Common myeloid progenitor, CD34-positive (primary cell): ENCODE measurements at regions not wholly inside any gene's neighbourhood (a gene's known extent, or its start where the extent isn't known, plus 50 kb on each side); places are given as distances from the start of the nearest gene placed in this dataset.

ENCODE experiments used
- CTCF ChIA-PET: fragments of 350-600 bp; sonication (Branson Sonifier 250); formaldehyde crosslinking; loops from one replicate; lab custom pipeline; 2021; ENCODE audit warnings: antibody characterized with exemption; lab: Charles Lee
- POLR2A ChIA-PET: fragments of 350-600 bp; sonication (Branson Sonifier 250); formaldehyde crosslinking; loops from one replicate; lab custom pipeline; 2021; ENCODE audit warnings: antibody characterized with exemption; lab: Charles Lee
- DNase-seq, 3 donors: peaks; one replicate each; pipeline versions ENCODE4 v3.0.0 to v3.0.0-alpha.2; 2013
- H3K27ac ChIP-seq, 2 experiments: 1 replicate in 1 of 2; 2 replicates in 1 of 2; pipeline ENCODE4 v1.7.0; 2013; ENCODE audit warnings: inconsistent platforms in 2 of 2, low read length in 2 of 2, mild to moderate bottlenecking in 2 of 2, low read depth in 1 of 2, moderate library complexity in 1 of 2; ENCODE audit not compliant: severe bottlenecking in 2 of 2, insufficient read depth in 1 of 2, poor library complexity in 1 of 2
- H3K27me3 ChIP-seq, 5 experiments: replicated peaks in 2 of 5; 1 replicate in 3 of 5; 2 replicates in 2 of 5; pipeline versions ENCODE4 v1.6.1 to v1.7.0; 2013; ENCODE audit warnings: low read length in 4 of 5, mild to moderate bottlenecking in 2 of 5, moderate library complexity in 2 of 5, inconsistent platforms in 1 of 5; ENCODE audit not compliant: insufficient read depth in 5 of 5, control insufficient read depth in 4 of 5
- H3K36me3 ChIP-seq, 4 experiments: 1 replicate in 2 of 4; 2 replicates in 2 of 4; pipeline versions ENCODE4 v1.6.1 to v1.7.0; 2013; ENCODE audit warnings: low read length in 3 of 4, control low read depth in 1 of 4, mild to moderate bottlenecking in 1 of 4; ENCODE audit not compliant: control insufficient read depth in 4 of 4, insufficient read depth in 4 of 4
- H3K4me1 ChIP-seq, 4 experiments: 1 replicate in 3 of 4; 2 replicates in 1 of 4; pipeline versions ENCODE4 v1.6.1 to v1.7.1; 2013; ENCODE audit warnings: low read length in 3 of 4, mild to moderate bottlenecking in 3 of 4, control low read depth in 1 of 4, inconsistent platforms in 1 of 4, moderate library complexity in 1 of 4; ENCODE audit not compliant: control insufficient read depth in 4 of 4, insufficient read depth in 4 of 4; ENCODE audit errors: control extremely low read depth in 1 of 4
- H3K4me3 ChIP-seq, 7 experiments: 1 replicate in 4 of 7; 2 replicates in 3 of 7; pipeline versions ENCODE4 v1.5.1 to v1.7.0; 2013; ENCODE audit warnings: mild to moderate bottlenecking in 7 of 7, low read length in 6 of 7, moderate library complexity in 6 of 7, inconsistent platforms in 2 of 7, low read depth in 2 of 7, control low read depth in 1 of 7; ENCODE audit not compliant: insufficient read depth in 4 of 7, control insufficient read depth in 1 of 7; ENCODE audit errors: extremely low read depth in 1 of 7
- H3K9me3 ChIP-seq, 5 experiments: 1 replicate in 4 of 5; 2 replicates in 1 of 5; pipeline versions ENCODE4 v1.6.1 to v1.7.1; 2013; ENCODE audit warnings: low read length in 4 of 5, mild to moderate bottlenecking in 2 of 5, inconsistent platforms in 1 of 5, low read depth in 1 of 5, moderate library complexity in 1 of 5; ENCODE audit not compliant: control insufficient read depth in 4 of 5, insufficient read depth in 2 of 5; ENCODE audit errors: control extremely low read depth in 1 of 5
- WGBS: methylation state at CpG from one replicate; pipeline ENCODE4 v1.1.5; 2013; ENCODE audit not compliant: insufficient coverage; 5-methylcytosine and 5-hydroxymethylcytosine counted together

DNA sequence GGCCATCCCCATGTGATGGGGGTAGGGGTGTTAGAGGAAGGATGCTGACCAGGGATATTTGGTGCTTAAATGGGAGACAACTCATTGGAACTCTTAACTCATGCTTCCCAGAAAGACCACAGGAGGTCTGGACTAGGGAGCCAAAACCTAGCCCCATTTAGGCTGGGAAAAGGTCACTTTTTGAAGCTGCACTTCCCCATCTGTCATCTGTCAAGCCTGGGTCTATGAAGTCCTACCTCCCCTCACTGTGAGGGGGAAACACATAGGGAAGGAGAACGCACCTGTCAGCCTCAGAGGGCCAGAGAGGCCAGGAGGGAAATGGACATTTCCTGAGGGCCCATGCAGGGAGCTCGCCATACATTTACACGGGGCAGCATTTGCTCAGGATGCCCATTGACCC is 321.0 kb downstream of the BCL11B start:
- POLR2A ChIA-PET = no interaction called here
- DNase-seq = no peak

DNA sequence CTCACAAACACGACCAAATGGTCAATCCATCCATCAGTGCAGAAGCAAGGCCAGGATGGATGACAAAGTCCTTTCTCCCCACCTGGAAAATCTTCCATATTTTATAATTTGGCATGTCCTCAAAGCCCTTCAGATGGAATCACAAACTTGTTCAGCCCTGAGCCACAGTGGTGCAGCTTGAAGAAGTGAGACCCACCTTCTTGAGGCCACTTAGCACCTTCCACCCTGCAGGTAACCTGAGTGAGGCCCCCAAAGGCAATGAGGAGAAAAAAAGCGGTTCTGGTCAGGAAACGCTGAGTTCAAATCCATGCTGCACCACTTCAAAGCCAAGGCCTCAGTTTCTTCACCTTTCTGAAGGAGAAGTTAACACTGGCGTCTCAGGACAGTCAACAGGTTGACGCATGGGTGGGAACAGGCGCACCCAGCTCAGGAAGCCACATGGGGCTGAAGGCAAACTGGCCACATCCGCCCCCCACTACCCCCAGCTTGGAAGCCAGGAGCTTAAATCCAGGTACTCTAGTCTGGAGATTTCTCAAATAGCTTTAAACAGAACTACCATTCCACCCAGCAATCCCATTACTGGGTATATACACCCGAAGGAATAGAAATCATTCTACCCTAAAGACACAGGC is 320.4 kb downstream of the BCL11B start:
- 96% methylated on average over 4 of the region's 8 CpGs for WGBS
- Histone ChIP-seq H3K4me3 (no peak overlapping the region), H3K27ac (no peak overlapping the region), H3K27me3 (peaks cover 0 to 4% (median 0%) of the 10 kb centered on the region in 5 experiments), H3K4me1 (no peaks in the 10 kb centered on the region), H3K9me3 (no peaks in the 10 kb centered on the region), H3K36me3 (no peaks in the 10 kb centered on the region)
- POLR2A ChIA-PET = no interaction called here
- DNase-seq = no peak
- CTCF ChIA-PET = no interaction called here

More for the DNA sequence above, 321.0 kb downstream of the BCL11B start:
- H3K36me3 ChIP-seq = no peaks in the 10 kb centered on the region
- CTCF ChIA-PET = no interaction called here
- H3K4me1 ChIP-seq = no peaks in the 10 kb centered on the region
- peaks cover 0 to 5% (median 0%) of the 10 kb centered on the region in 5 experiments for H3K27me3 ChIP-seq
- no peak overlapping the region for H3K27ac ChIP-seq
- WGBS = 58% methylated on average over 3 of the region's 3 CpGs
- no peak overlapping the region for H3K4me3 ChIP-seq
- no peaks in the 10 kb centered on the region for H3K9me3 ChIP-seq

DNA sequence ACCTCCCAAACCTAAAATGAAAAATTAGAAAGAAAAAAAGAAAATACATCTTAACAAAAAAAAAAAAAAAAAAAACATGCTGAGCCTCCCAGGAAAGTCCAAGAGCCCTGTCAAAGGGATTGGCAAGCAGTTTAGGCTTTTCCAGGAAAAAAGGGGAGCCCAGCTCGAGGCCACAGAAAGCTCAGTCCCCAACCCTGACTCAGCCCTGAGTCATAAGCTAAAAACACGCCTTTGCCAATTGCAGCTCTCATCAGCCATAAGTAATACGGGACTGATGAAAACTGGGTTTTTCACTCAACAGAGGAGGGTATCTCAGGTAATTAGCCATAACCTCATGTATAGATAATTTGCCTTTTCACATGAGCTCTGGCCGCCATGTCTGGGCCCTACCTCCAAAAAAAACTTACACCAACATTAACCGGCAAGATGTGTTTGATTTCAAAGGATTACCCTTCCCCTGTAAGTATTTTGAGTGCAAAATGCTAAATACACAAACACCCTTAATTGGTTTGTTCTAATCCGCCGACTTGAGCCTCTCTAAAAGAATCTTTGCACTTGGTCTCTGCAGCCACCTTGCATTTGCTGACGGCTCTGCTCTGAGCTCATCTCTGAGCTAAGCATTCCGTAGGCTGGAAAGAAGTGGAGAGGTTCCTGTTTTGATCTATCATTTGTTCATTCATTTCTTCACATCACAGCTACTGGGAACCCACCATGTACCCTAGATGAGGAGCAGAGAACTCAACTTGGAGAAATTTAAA is 319.2 kb downstream of the BCL11B start:
- Histone ChIP-seq H3K9me3 (no peaks in the 10 kb centered on the region), H3K36me3 (no peaks in the 10 kb centered on the region), H3K27me3 (peaks cover 0 to 2% (median 0%) of the 10 kb centered on the region in 5 experiments), H3K4me3 (no peak overlapping the region), H3K27ac (no peak overlapping the region), H3K4me1 (no peaks in the 10 kb centered on the region)
- ChIA-PET CTCF (no interaction called here), POLR2A (interaction anchor here (0.6 kb wide), 1 partner anchor 349 kb away, joined by 3 read pairs; no protein-coding TSS in a partner anchor)
- 96% methylated on average over 8 of the region's 9 CpGs for WGBS
- no peak for DNase-seq

DNA sequence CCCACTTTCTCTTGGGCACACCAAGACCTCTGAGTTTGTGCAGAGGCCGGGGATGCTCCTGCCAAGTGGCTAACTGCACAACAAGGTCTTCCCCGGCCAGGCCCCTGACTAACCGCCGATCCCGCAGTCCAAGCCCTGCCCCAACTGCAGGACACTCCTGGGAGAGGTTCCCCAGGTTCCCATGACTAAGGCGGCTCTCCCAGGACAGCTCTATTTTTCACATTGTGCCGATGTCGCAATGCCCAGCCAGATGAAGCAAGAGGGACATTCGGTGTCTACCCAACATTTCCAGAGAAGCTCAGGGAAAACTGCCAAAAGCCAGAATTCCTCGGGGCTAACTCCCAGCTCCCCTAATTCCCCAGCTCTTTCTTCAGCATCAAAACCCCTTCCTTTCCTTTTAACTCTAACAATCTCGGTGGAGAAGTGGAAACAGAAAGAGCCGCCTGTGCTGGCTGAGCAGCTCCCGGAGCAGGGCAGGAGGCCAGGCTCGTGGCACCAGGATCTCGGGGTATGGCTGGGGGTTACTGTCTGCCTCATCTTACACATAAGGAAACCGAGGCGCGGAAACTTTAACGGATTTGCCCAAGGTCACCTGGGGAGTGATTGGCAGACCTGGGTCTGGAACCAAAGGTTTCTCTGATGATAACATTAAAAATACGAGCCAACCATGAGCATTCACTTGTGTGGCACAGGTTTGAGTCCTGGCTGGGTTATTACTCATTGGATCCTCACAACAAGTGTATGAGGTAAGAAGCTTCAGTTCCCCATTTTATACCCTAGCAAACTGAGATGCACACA is 318.2 kb downstream of the BCL11B start:
- CTCF ChIA-PET = no interaction called here
- POLR2A ChIA-PET = interaction anchor here (0.6 kb wide), 1 partner anchor 350 kb away, joined by 3 read pairs; no protein-coding TSS in a partner anchor
- no peak overlapping the region for H3K4me3 ChIP-seq
- H3K27me3 ChIP-seq = peaks cover 0 to 2% (median 0%) of the 10 kb centered on the region in 5 experiments
- H3K4me1 ChIP-seq = no peaks in the 10 kb centered on the region
- H3K9me3 ChIP-seq = no peaks in the 10 kb centered on the region
- H3K27ac ChIP-seq = no peak overlapping the region
- no peak for DNase-seq
- no peaks in the 10 kb centered on the region for H3K36me3 ChIP-seq
- WGBS = 95% methylated on average over 13 of the region's 20 CpGs

DNA sequence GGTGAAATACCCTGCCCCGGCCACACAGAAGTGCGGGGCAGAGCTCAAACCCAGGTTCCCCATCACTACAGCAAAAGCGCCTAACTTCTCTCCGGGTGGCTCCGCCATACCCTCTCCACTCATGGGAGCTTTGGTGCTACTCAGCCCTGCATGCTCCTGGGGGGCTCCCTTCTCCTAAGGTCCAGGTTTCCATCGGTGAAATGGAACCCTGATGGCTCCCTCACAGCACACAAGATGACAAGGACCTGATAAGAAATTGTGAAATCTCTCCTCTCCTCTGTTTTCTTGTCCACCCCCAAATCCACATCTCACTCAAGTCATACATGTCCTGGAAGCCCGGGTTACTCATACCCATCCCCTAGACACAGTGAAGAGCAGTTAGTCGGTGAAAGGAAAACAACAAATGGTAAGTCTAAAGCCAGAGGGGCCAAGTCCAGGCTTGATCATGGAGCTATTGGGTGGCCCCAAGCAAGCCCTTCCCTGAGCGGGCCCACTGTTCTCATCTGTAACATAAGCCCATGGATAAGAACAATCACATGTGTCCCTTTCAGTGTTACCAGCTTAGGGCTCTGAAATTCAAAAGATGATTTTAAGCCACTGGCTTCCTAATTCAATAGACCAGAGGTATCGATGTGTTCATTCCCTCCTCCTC is 317.5 kb downstream of the BCL11B start:
- no peak for DNase-seq
- Histone ChIP-seq H3K4me3 (no peak overlapping the region), H3K27ac (no peak overlapping the region), H3K36me3 (no peaks in the 10 kb centered on the region), H3K27me3 (peaks cover 0 to 2% (median 0%) of the 10 kb centered on the region in 5 experiments), H3K4me1 (no peaks in the 10 kb centered on the region), H3K9me3 (no peaks in the 10 kb centered on the region)
- WGBS = 98% methylated on average over 7 of the region's 10 CpGs
- ChIA-PET POLR2A (no interaction called here), CTCF (no interaction called here)

DNA sequence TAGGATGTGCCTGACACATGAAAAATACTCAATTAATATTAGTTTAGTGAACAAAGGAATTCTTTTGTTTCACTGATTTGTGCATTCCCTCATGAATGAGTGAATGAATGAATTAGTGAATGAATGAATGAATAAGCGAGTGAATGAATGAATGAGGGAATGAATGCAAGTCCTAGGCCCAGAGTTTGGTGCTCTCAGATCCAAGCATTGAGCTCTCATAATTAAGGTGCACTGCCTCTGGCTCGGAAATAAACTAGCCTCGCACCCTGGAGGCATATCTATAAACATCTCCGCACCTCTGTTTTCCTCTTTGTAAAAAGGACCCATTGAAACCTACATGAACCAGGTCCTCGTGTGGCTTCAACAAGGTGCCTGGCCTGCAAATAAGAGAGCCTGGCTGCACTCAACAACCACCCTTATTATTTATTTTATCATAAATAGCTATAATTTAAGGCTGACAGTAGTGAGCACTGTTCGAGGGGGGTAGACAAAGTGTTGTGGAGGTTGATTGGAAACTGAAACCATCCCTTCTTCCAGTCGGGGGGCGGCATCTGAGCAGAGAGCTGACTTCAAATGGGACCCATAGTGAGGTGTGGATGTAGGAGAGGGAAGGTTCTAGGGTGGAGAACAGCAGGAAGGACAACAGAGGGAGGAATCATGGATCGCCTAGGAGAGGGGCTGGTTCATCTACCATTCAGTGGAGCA is 316.8 kb downstream of the BCL11B start:
- DNase-seq = no peak
- CTCF ChIA-PET = no interaction called here
- peaks cover 0 to 2% (median 0%) of the 10 kb centered on the region in 5 experiments for H3K27me3 ChIP-seq
- H3K9me3 ChIP-seq = no peaks in the 10 kb centered on the region
- H3K4me1 ChIP-seq = no peaks in the 10 kb centered on the region
- POLR2A ChIA-PET = no interaction called here
- WGBS = 85% methylated on average over 8 of the region's 9 CpGs
- H3K27ac ChIP-seq = no peak overlapping the region
- no peaks in the 10 kb centered on the region for H3K36me3 ChIP-seq
- H3K4me3 ChIP-seq = no peak overlapping the region
